Liver (tissue), 3 donors: ENCODE measurements at regions not wholly inside any gene's neighbourhood (a gene's known extent, or its start where the extent isn't known, plus 50 kb on each side); places are given as distances from the start of the nearest gene placed in this dataset.

Experiments used
- ATF3 ChIP-seq: IDR thresholded peaks from 2 replicates; pipeline ENCODE4 v1.6.1; 2016; ENCODE audit warnings: antibody characterized with exemption
- CTCF ChIP-seq: fragments of 150-350 bp; IDR thresholded peaks from 2 replicates; pipeline ENCODE4 v1.5.1; 2017; ENCODE audit warnings: improper control_type of control experiment, low read depth, low read length; ENCODE audit not compliant: missing input control
- FOXA1 ChIP-seq: IDR thresholded peaks from 2 replicates; pipeline ENCODE4 v1.6.1; 2016; ENCODE audit warnings: antibody characterized with exemption
- FOXA2 ChIP-seq: IDR thresholded peaks from 2 replicates; pipeline ENCODE4 v1.6.1; 2016; ENCODE audit warnings: antibody characterized with exemption
- GABPA ChIP-seq, 2 donors: IDR thresholded peaks in 1 of 2; conservative IDR thresholded peaks in 1 of 2; 2 replicates each; pipeline ENCODE4 v1.6.1; 2016; ENCODE audit warnings: antibody characterized with exemption in 2 of 2, mild to moderate bottlenecking in 1 of 2, moderate library complexity in 1 of 2
- HNF4A ChIP-seq, 2 donors: conservative IDR thresholded peaks; 2 replicates each; pipeline ENCODE4 v1.6.1; 2016; ENCODE audit warnings: antibody characterized with exemption in 2 of 2, mild to moderate bottlenecking in 2 of 2
- HNF4G ChIP-seq: IDR thresholded peaks from 2 replicates; pipeline ENCODE4 v1.6.1; 2016; ENCODE audit warnings: antibody characterized with exemption
- MAX ChIP-seq: IDR thresholded peaks from 2 replicates; pipeline ENCODE4 v1.6.1; 2016; ENCODE audit warnings: antibody characterized with exemption
- NR2F2 ChIP-seq: IDR thresholded peaks from 2 replicates; pipeline ENCODE4 v1.6.1; 2016; ENCODE audit warnings: antibody characterized with exemption
- RAD21 ChIP-seq, 2 donors: IDR thresholded peaks; 2 replicates each; pipeline ENCODE4 v1.6.1; 2016; ENCODE audit warnings: antibody characterized with exemption in 2 of 2, mild to moderate bottlenecking in 2 of 2
- REST ChIP-seq: IDR thresholded peaks from 2 replicates; pipeline ENCODE4 v1.6.1; 2016; ENCODE audit warnings: antibody characterized with exemption, mild to moderate bottlenecking
- SP1 ChIP-seq: IDR thresholded peaks from 2 replicates; pipeline ENCODE4 v1.6.1; 2018; ENCODE audit warnings: antibody characterized with exemption, mild to moderate bottlenecking
- TAF1 ChIP-seq: conservative IDR thresholded peaks from 2 replicates; pipeline ENCODE4 v1.6.1; 2016; ENCODE audit warnings: antibody characterized with exemption, mild to moderate bottlenecking
- YY1 ChIP-seq: IDR thresholded peaks from 2 replicates; pipeline ENCODE4 v1.6.1; 2016; ENCODE audit warnings: antibody characterized with exemption, mild to moderate bottlenecking
- donor health status: healthy.
- donor health status: healthy.

DNA sequence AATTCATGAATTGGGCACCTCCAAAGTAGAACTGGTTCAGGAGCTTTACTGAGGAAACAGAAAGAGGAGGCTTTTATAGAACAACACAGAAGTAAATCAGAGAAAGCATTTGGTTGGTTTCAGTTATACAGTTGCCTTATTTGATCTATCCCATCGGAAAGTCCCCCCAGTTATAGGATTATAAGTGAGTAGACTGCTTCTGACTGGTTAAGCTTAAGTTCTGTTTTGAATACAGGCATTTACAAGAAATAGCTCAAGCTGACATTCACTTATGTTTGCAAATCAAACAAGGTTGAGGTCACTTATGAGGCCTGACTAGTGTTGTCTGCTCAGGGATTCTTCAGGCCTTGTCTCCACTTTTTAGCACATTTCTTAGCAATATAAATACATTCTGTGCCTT lies 857.4 kb downstream of the EFNB2 start:
- no peak for TF ChIP-seq TAF1
- TF ChIP-seq REST = no peak
- no peak for TF ChIP-seq FOXA2
- no peak for TF ChIP-seq CTCF
- no peak for TF ChIP-seq ATF3
- TF ChIP-seq NR2F2 = no peak
- no peak for TF ChIP-seq RAD21 (IDR thresholded peaks at IDR 0.05)
- TF ChIP-seq HNF4A (conservative IDR thresholded peaks at IDR 0.05) = no peak
- no peak for TF ChIP-seq YY1
- TF ChIP-seq GABPA (IDR thresholded peaks at IDR 0.05 in 1 of 2, conservative IDR thresholded peaks at IDR 0.05 in 1 of 2) = no peak
- TF ChIP-seq HNF4G = no peak
- no peak for TF ChIP-seq FOXA1
- no peak for TF ChIP-seq MAX
- TF ChIP-seq SP1 = no peak
